Peyer's patch (tissue), 4 donors: ENCODE measurements at regions not wholly inside any gene's neighbourhood (a gene's known extent, or its start where the extent isn't known, plus 50 kb on each side); places are given as distances from the start of the nearest gene placed in this dataset.

ENCODE experiments used
- CTCF ChIP-seq, 6 experiments: fragments of 450-650 bp in 4 of 6; fragments of 200-600 bp in 2 of 6; sonication (generic) in 1 of 6; IDR thresholded peaks; one replicate each; pipeline ENCODE4 v1.5.1; 2017 to 2019; ENCODE audit warnings: antibody characterized with exemption in 6 of 6, mild to moderate bottlenecking in 3 of 6, moderate library complexity in 1 of 6
- POLR2A ChIP-seq, 2 donors: fragments of 450-650 bp; IDR thresholded peaks; one replicate each; pipeline ENCODE4 v1.5.1; 2017; ENCODE audit warnings: antibody characterized with exemption in 2 of 2, mild to moderate bottlenecking in 2 of 2, moderate library complexity in 2 of 2

- TF ChIP-seq CTCF (IDR thresholded peaks at IDR 0.05) (no peak), POLR2A (IDR thresholded peaks at IDR 0.05) (no peak)
Measured at GRCh38 chr3:159158213-159158612, 356.4 kb downstream of the MFSD1 start.
